ENCODE measurements at regions not wholly inside any gene's neighbourhood (a gene's known extent, or its start where the extent isn't known, plus 50 kb on each side); places are given as distances from the start of the nearest gene placed in this dataset.

- no peak overlapping the region for H3K4me3 ChIP-seq (ENCODE audit: low read depth, low read length)
- ChIA-PET POLR2A (no interaction called here), CTCF (interaction anchor here (0.9 to 1.8 kb wide), 2 partner anchors 66 to 145 kb away, joined by 3 to 6 read pairs; partner anchors contain the start of gene TNFAIP3)
- no peak for TF ChIP-seq CTCF (IDR thresholded peaks at IDR 0.05; ENCODE audit: low read depth, low read length)
- no peaks in the 10 kb centered on the region for H3K27me3 ChIP-seq (ENCODE audit: control insufficient read depth, insufficient read depth, low read length)
- DNase-seq (ENCODE audit: low read depth, low spot score): no peak
- no peaks in the 10 kb centered on the region for H3K9me3 ChIP-seq (ENCODE audit: control insufficient read depth, insufficient read depth, low read length)
- no peak overlapping the region for H3K27ac ChIP-seq (ENCODE audit: low read depth, low read length)
Measured at GRCh38 chr6:137800762-137801161, 66.3 kb upstream of the TNFAIP3 start.

- no peak for DNase-seq (ENCODE audit: low read depth, low spot score)
- H3K27ac ChIP-seq (ENCODE audit: low read depth, low read length): no peak overlapping the region
- no peaks in the 10 kb centered on the region for H3K27me3 ChIP-seq (ENCODE audit: control insufficient read depth, insufficient read depth, low read length)
- ChIA-PET POLR2A (no interaction called here), CTCF (interaction anchor here (0.9 kb wide), 1 partner anchor 144 kb away, joined by 3 read pairs; no protein-coding TSS in a partner anchor)
- H3K9me3 ChIP-seq (ENCODE audit: control insufficient read depth, insufficient read depth, low read length): no peaks in the 10 kb centered on the region
- H3K4me3 ChIP-seq (ENCODE audit: low read depth, low read length): no peak overlapping the region
- no peak for TF ChIP-seq CTCF (IDR thresholded peaks at IDR 0.05; ENCODE audit: low read depth, low read length)
Measured at GRCh38 chr6:137801352-137802114, 65.5 kb upstream of the TNFAIP3 start.

GRCh38 chr6:137802408-137803182 is 64.5 kb upstream of the TNFAIP3 start:
- ChIA-PET POLR2A (no interaction called here), CTCF (no interaction called here)
- no peaks in the 10 kb centered on the region for H3K27me3 ChIP-seq (ENCODE audit: control insufficient read depth, insufficient read depth, low read length)
- H3K9me3 ChIP-seq (ENCODE audit: control insufficient read depth, insufficient read depth, low read length): no peaks in the 10 kb centered on the region
- no peak for DNase-seq (ENCODE audit: low read depth, low spot score)
- no peak overlapping the region for H3K27ac ChIP-seq (ENCODE audit: low read depth, low read length)
- no peak overlapping the region for H3K4me3 ChIP-seq (ENCODE audit: low read depth, low read length)
- no peak for TF ChIP-seq CTCF (IDR thresholded peaks at IDR 0.05; ENCODE audit: low read depth, low read length)

- CTCF ChIA-PET: interaction anchor here (1.0 kb wide), 1 partner anchor 13 kb away, joined by 3 read pairs; no protein-coding TSS in a partner anchor
- Histone ChIP-seq H3K27me3 (ENCODE audit: control insufficient read depth, insufficient read depth, low read length) (no peaks in the 10 kb centered on the region), H3K27ac (ENCODE audit: low read depth, low read length) (no peak overlapping the region), H3K4me3 (ENCODE audit: low read depth, low read length) (no peak overlapping the region), H3K9me3 (ENCODE audit: control insufficient read depth, insufficient read depth, low read length) (no peaks in the 10 kb centered on the region)
- no peak for DNase-seq (ENCODE audit: low read depth, low spot score)
- TF ChIP-seq CTCF (IDR thresholded peaks at IDR 0.05; ENCODE audit: low read depth, low read length): no peak
- POLR2A ChIA-PET: no interaction called here
Measured at GRCh38 chr6:137804637-137805036, 62.4 kb upstream of the TNFAIP3 start.

GRCh38 chr6:137805622-137806021 is 61.4 kb upstream of the TNFAIP3 start:
- DNase-seq (ENCODE audit: low read depth, low spot score): no peak
- TF ChIP-seq CTCF (IDR thresholded peaks at IDR 0.05; ENCODE audit: low read depth, low read length): no peak
- no peaks in the 10 kb centered on the region for H3K9me3 ChIP-seq (ENCODE audit: control insufficient read depth, insufficient read depth, low read length)
- no peaks in the 10 kb centered on the region for H3K27me3 ChIP-seq (ENCODE audit: control insufficient read depth, insufficient read depth, low read length)
- ChIA-PET CTCF (interaction anchor here (1.0 kb wide), 1 partner anchor 14 kb away, joined by 3 read pairs; no protein-coding TSS in a partner anchor), POLR2A (no interaction called here)
- H3K4me3 ChIP-seq (ENCODE audit: low read depth, low read length): no peak overlapping the region
- no peak overlapping the region for H3K27ac ChIP-seq (ENCODE audit: low read depth, low read length)

Data from AG04450 (cell line).